C4-2B (cell line): ENCODE measurements at regions not wholly inside any gene's neighbourhood (a gene's known extent, or its start where the extent isn't known, plus 50 kb on each side); places are given as distances from the start of the nearest gene placed in this dataset.

Experiments used
- ZFX ChIP-seq: fragments of 450-650 bp; IDR thresholded peaks from 2 replicates; pipeline ENCODE4 v1.6.1; 2017
- TF ChIP-seq, protein P1 (sequence below): fragments of 450-650 bp; conservative IDR thresholded peaks from 2 replicates; pipeline ENCODE4 v1.5.1; 2017; ENCODE audit warnings: mild to moderate bottlenecking

DNA sequence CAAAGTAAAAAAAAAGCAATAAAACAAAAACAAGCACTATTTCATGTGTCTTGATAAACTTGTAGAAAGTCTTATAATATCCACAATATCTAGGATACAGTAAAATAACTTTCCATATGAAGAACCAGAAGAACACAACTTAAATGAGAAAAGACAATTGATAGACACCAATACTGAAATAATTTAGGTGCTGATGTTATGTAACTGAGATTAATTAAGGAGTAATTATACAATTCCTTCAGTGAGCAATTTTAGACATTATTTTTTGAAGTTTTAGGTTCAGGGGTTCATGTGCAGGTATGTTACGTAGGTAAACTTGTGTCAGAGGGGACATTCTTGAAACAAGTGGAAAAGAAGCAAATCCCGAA, 88.3 kb upstream of the VPREB1 start:
- TF ChIP-seq, protein P1, sequence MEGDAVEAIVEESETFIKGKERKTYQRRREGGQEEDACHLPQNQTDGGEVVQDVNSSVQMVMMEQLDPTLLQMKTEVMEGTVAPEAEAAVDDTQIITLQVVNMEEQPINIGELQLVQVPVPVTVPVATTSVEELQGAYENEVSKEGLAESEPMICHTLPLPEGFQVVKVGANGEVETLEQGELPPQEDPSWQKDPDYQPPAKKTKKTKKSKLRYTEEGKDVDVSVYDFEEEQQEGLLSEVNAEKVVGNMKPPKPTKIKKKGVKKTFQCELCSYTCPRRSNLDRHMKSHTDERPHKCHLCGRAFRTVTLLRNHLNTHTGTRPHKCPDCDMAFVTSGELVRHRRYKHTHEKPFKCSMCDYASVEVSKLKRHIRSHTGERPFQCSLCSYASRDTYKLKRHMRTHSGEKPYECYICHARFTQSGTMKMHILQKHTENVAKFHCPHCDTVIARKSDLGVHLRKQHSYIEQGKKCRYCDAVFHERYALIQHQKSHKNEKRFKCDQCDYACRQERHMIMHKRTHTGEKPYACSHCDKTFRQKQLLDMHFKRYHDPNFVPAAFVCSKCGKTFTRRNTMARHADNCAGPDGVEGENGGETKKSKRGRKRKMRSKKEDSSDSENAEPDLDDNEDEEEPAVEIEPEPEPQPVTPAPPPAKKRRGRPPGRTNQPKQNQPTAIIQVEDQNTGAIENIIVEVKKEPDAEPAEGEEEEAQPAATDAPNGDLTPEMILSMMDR = no peak
- TF ChIP-seq ZFX = no peak
